ENCODE measurements at regions not wholly inside any gene's neighbourhood (a gene's known extent, or its start where the extent isn't known, plus 50 kb on each side); places are given as distances from the start of the nearest gene placed in this dataset.

- no peak for TF ChIP-seq CTCF (IDR thresholded peaks at IDR 0.05)
- no peak for TF ChIP-seq POLR2A (IDR thresholded peaks at IDR 0.05)
Measured at GRCh38 chr10:52409928-52410327, 95.8 kb downstream of the DKK1 start.

Measured in upper lobe of left lung (tissue), 4 donors.